IMR-90 (cell line): ENCODE measurements at regions not wholly inside any gene's neighbourhood (a gene's known extent, or its start where the extent isn't known, plus 50 kb on each side); places are given as distances from the start of the nearest gene placed in this dataset.

Experiments used
- ATAC-seq: fragments of 200-7000 bp; cut with Tn5 transposase; 2 replicates; pipeline ENCODE4 v1.9.1; 2020; ENCODE audit warnings: low read depth, mild to moderate bottlenecking, moderate library complexity
- BruUV-seq: library from RNA; stranded (reverse); fragments of 400-500 nt; replicated peaks from 2 replicates; lab custom pipeline; 2021; lab: Mats Ljungman, UMichigan
- CTCF ChIA-PET: fragments of 300-600 bp; formaldehyde crosslinking; extraction: SDS; loops from one replicate; lab custom pipeline; 2021; ENCODE audit warnings: antibody characterized with exemption; lab: Yijun Ruan, JAX
- POLR2A ChIA-PET: fragments of 300-600 bp; sonication (Branson Sonifier 250); formaldehyde crosslinking; loops from one replicate; lab custom pipeline; 2022; ENCODE audit warnings: antibody characterized with exemption; ENCODE audit not compliant: unreplicated experiment; lab: Charles Lee
- DNase-seq: peaks from one replicate; pipeline ENCODE4 v3.0.0; 2013
- H2AFZ ChIP-seq: replicated peaks from 2 replicates; pipeline ENCODE3; 2013; ENCODE audit warnings: low read length, mild to moderate bottlenecking; ENCODE audit not compliant: poor library complexity
- H2AK5ac ChIP-seq: 2 replicates; pipeline ENCODE4 v1.6.1; 2013; ENCODE audit warnings: low read depth, low read length, inconsistent platforms
- H2AK9ac ChIP-seq: replicated peaks from 2 replicates; pipeline ENCODE3; 2013; ENCODE audit warnings: mild to moderate bottlenecking, low read depth, low read length, moderate library complexity; ENCODE audit not compliant: poor library complexity
- H2BK120ac ChIP-seq: 2 replicates; pipeline ENCODE4 v1.6.1; 2013; ENCODE audit warnings: low read depth, low read length, inconsistent platforms
- H2BK15ac ChIP-seq: 3 replicates; pipeline ENCODE4 v1.6.1; 2013; ENCODE audit warnings: low read depth, low read length, inconsistent platforms
- H2BK20ac ChIP-seq: 2 replicates; pipeline ENCODE4 v1.6.1; 2013; ENCODE audit warnings: low read depth, mild to moderate bottlenecking, inconsistent platforms, low read length, moderate library complexity
- H2BK5ac ChIP-seq: 2 replicates; pipeline ENCODE4 v1.6.1; 2013; ENCODE audit warnings: mild to moderate bottlenecking, low read depth, low read length, inconsistent platforms; ENCODE audit not compliant: poor library complexity, severe bottlenecking
- H3K14ac ChIP-seq: replicated peaks from 2 replicates; pipeline ENCODE4 v1.6.1; 2013; ENCODE audit warnings: low read depth, low read length, inconsistent platforms
- H3K18ac ChIP-seq: 2 replicates; pipeline ENCODE4 v1.6.1; 2013; ENCODE audit warnings: low read depth, low read length, control low read depth
- H3K23ac ChIP-seq: 2 replicates; pipeline ENCODE4 v1.6.1; 2013; ENCODE audit warnings: low read depth, low read length, inconsistent platforms
- H3K27ac ChIP-seq: 2 replicates; pipeline ENCODE4 v1.5.1; 2013; ENCODE audit warnings: mild to moderate bottlenecking, control low read depth, low read length; ENCODE audit not compliant: insufficient read depth
- H3K27me3 ChIP-seq: 2 replicates; pipeline ENCODE4 v1.6.1; 2013; ENCODE audit warnings: low read length; ENCODE audit not compliant: control insufficient read depth, insufficient read depth
- H3K36me3 ChIP-seq: 2 replicates; pipeline ENCODE4 v1.6.1; 2013; ENCODE audit warnings: low read length, mixed read lengths; ENCODE audit not compliant: control insufficient read depth, insufficient read depth
- H3K4ac ChIP-seq: 2 replicates; pipeline ENCODE4 v1.6.1; 2013; ENCODE audit warnings: low read depth, low read length, inconsistent platforms
- H3K4me1 ChIP-seq: 2 replicates; pipeline ENCODE4 v1.6.1; 2013; ENCODE audit warnings: low read length, mixed read lengths; ENCODE audit not compliant: control insufficient read depth, insufficient read depth
- H3K4me2 ChIP-seq: 2 replicates; pipeline ENCODE4 v1.6.1; 2013; ENCODE audit warnings: low read depth, mild to moderate bottlenecking, control low read depth, low read length, moderate library complexity
- H3K4me3 ChIP-seq: 2 replicates; pipeline ENCODE4 v1.5.1; 2013; ENCODE audit warnings: low read depth, mild to moderate bottlenecking, control low read depth, low read length, moderate library complexity; ENCODE audit not compliant: insufficient read depth
- H3K56ac ChIP-seq: 2 replicates; pipeline ENCODE4 v1.6.1; 2013; ENCODE audit warnings: low read length, inconsistent platforms; ENCODE audit not compliant: insufficient read depth; ENCODE audit errors: extremely low read depth
- H3K79me1 ChIP-seq, 2 experiments: 2 replicates each; pipeline ENCODE4 v1.6.1; 2013; ENCODE audit warnings: low read length in 2 of 2, inconsistent platforms in 1 of 2, low read depth in 1 of 2
- H3K9ac ChIP-seq: 2 replicates; pipeline ENCODE4 v1.6.1; 2013; ENCODE audit warnings: low read depth, low read length, control low read depth
- H3K9me1 ChIP-seq: 2 replicates; pipeline ENCODE4 v1.6.1; 2013; ENCODE audit warnings: low read length, inconsistent platforms; ENCODE audit not compliant: insufficient read depth
- H3K9me3 ChIP-seq: 2 replicates; pipeline ENCODE4 v1.6.1; 2013; ENCODE audit warnings: low read length; ENCODE audit not compliant: control insufficient read depth, insufficient read depth
- H4K20me1 ChIP-seq: 2 replicates; pipeline ENCODE4 v1.6.1; 2013; ENCODE audit warnings: low read length, inconsistent platforms; ENCODE audit not compliant: insufficient read depth
- H4K5ac ChIP-seq: 2 replicates; pipeline ENCODE4 v1.6.1; 2013; ENCODE audit warnings: mild to moderate bottlenecking, low read depth, low read length, control low read depth
- H4K8ac ChIP-seq, 2 experiments: 2 replicates each; pipeline ENCODE4 v1.6.1; 2013; ENCODE audit warnings: low read depth in 2 of 2, low read length in 2 of 2, control low read depth in 1 of 2, inconsistent platforms in 1 of 2
- H4K91ac ChIP-seq: 2 replicates; pipeline ENCODE4 v1.6.1; 2013; ENCODE audit warnings: low read depth, low read length, inconsistent platforms; ENCODE audit not compliant: insufficient read depth
- BHLHE40 ChIP-seq: fragments of 150-350 bp; IDR thresholded peaks from 2 replicates; pipeline ENCODE4 v1.6.1; 2016; ENCODE audit warnings: mild to moderate bottlenecking, low read depth, low read length
- CHD1 ChIP-seq: IDR thresholded peaks from 2 replicates; pipeline ENCODE4 v1.6.1; 2012; ENCODE audit warnings: low read depth, low read length, improper control_type of control experiment
- ELK1 ChIP-seq: fragments of 150-350 bp; IDR thresholded peaks from 2 replicates; pipeline ENCODE4 v1.6.1; 2016; ENCODE audit warnings: low read depth, mild to moderate bottlenecking, low read length, moderate library complexity, borderline replicate concordance
- MAFK ChIP-seq: IDR thresholded peaks from 2 replicates; pipeline ENCODE4 v1.6.1; 2012; ENCODE audit warnings: low read depth, low read length, improper control_type of control experiment
- RAD21 ChIP-seq: IDR thresholded peaks from 2 replicates; pipeline ENCODE4 v1.6.1; 2012; ENCODE audit warnings: low read length, improper control_type of control experiment
- RFX5 ChIP-seq: IDR thresholded peaks from 2 replicates; pipeline ENCODE4 v1.8.0; 2012; ENCODE audit warnings: low read depth, mild to moderate bottlenecking, low read length, moderate library complexity
- SMC3 ChIP-seq: fragments of 150-350 bp; IDR thresholded peaks from 2 replicates; pipeline ENCODE4 v1.6.1; 2016; ENCODE audit warnings: low read depth, mild to moderate bottlenecking, antibody characterized with exemption, low read length, moderate library complexity
- whole genome bisulfite sequencing, 2 experiments: methylation state at CpG; one replicate each; pipeline versions ENCODE4 v1.1.5 to v1.1.7; 2013; ENCODE audit warnings: missing lambda C conversion rate in 2 of 2; ENCODE audit not compliant: insufficient read length in 1 of 2; ENCODE audit errors: extremely low coverage in 2 of 2; 5-methylcytosine and 5-hydroxymethylcytosine counted together
- dilution Hi-C: fragments of 300-500 bp; cut with HindIII; formaldehyde crosslinking; loops from one replicate; pipeline ENCODE4 v1.14.3; 2018; ENCODE audit warnings: low sequenced_read_pairs; ENCODE audit not compliant: unreplicated experiment
- in situ Hi-C: fragments of 300-500 bp; cut with MboI; formaldehyde crosslinking; loops from 3 replicates; pipeline ENCODE4 v1.14.3; 2019; ENCODE audit warnings: low sequenced_read_pairs, inconsistent platforms, mixed read lengths
- intact Hi-C: fragments of 100-400 bp; cut with micrococcal nuclease; formaldehyde crosslinking; loops from 2 replicates; pipeline ENCODE4 v1.10.0; 2022

- no peak overlapping the region for H2BK120ac ChIP-seq
- H3K79me1 ChIP-seq = no peaks in the 10 kb centered on the region
- no peaks in the 10 kb centered on the region for H3K9me1 ChIP-seq
- H3K27me3 ChIP-seq = peaks cover 48% of the 10 kb centered on the region
- ATAC-seq (no peak), DNase-seq (no peak)
- no peak overlapping the region for H2AFZ ChIP-seq
- H2BK5ac ChIP-seq = no peak overlapping the region
- H3K9ac ChIP-seq = no peak overlapping the region
- no peaks in the 10 kb centered on the region for H4K20me1 ChIP-seq
- H3K4me3 ChIP-seq = no peak overlapping the region
- no peak overlapping the region for H4K8ac ChIP-seq
- intact Hi-C loops (no loop called here), in situ Hi-C loops (no loop called here), dilution Hi-C loops (no loop called here)
- POLR2A ChIA-PET = no interaction called here
- H2AK5ac ChIP-seq = no peak overlapping the region
- no peak overlapping the region for H4K91ac ChIP-seq
- no peak overlapping the region for H3K56ac ChIP-seq
- H3K4me1 ChIP-seq = no peaks in the 10 kb centered on the region
- H4K5ac ChIP-seq = no peak overlapping the region
- WGBS, 2 experiments = 47% methylated on average over 4 of the region's 11 CpGs; no CpG with 5 or more reads in 1 of the 2 experiments
- no peaks in the 10 kb centered on the region for H3K9me3 ChIP-seq
- H3K14ac ChIP-seq = no peak overlapping the region
- H3K4me2 ChIP-seq = no peak overlapping the region
- no peak overlapping the region for H2BK20ac ChIP-seq
- no peak overlapping the region for H2BK15ac ChIP-seq
- BruUV-seq = no TSS peak
- CTCF ChIA-PET = no interaction called here
- no peak overlapping the region for H3K18ac ChIP-seq
- no peak overlapping the region for H3K27ac ChIP-seq
- H3K36me3 ChIP-seq = no peaks in the 10 kb centered on the region
- H2AK9ac ChIP-seq = no peak overlapping the region
- TF ChIP-seq BHLHE40 (no peak), RFX5 (no peak), CHD1 (no peak), ELK1 (no peak), SMC3 (no peak), RAD21 (no peak), MAFK (no peak)
- H3K23ac ChIP-seq = no peak overlapping the region
- H3K4ac ChIP-seq = no peak overlapping the region
Observed at GRCh38 chr17:77869041-77869599, 89.4 kb upstream of the TNRC6C start.
